ENCODE measurements at regions not wholly inside any gene's neighbourhood (a gene's known extent, or its start where the extent isn't known, plus 50 kb on each side); places are given as distances from the start of the nearest gene placed in this dataset.

DNA sequence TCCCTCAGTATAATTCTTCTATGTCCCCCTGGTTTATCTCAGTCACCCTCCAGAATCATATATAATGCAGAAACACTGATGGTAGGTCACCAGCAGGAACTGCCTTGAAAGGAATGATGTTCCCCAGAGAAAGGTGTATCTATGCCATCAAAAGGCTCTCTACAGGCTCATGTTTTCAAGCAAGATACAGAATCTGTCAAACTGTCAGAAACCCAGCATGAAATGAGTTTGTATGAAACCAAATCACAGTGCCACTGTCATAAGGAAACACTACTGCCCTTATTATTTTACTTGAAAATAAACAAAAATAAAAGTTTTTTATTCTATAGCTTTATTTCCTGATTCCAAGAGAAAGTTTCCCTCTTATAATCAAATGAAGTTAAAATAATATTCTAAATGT is 1064.5 kb upstream of the DDX18 start:
- no peak for DNase-seq (ENCODE audit: extremely low read depth, low read depth)
- no peak overlapping the region for H3K4me3 ChIP-seq (replicated peaks; ENCODE audit: low read depth, low read length)
- TF ChIP-seq, protein P1, sequence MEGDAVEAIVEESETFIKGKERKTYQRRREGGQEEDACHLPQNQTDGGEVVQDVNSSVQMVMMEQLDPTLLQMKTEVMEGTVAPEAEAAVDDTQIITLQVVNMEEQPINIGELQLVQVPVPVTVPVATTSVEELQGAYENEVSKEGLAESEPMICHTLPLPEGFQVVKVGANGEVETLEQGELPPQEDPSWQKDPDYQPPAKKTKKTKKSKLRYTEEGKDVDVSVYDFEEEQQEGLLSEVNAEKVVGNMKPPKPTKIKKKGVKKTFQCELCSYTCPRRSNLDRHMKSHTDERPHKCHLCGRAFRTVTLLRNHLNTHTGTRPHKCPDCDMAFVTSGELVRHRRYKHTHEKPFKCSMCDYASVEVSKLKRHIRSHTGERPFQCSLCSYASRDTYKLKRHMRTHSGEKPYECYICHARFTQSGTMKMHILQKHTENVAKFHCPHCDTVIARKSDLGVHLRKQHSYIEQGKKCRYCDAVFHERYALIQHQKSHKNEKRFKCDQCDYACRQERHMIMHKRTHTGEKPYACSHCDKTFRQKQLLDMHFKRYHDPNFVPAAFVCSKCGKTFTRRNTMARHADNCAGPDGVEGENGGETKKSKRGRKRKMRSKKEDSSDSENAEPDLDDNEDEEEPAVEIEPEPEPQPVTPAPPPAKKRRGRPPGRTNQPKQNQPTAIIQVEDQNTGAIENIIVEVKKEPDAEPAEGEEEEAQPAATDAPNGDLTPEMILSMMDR (IDR thresholded peaks at IDR 0.05; ENCODE audit: low read depth, low read length, missing control alignments): no peak

DNA sequence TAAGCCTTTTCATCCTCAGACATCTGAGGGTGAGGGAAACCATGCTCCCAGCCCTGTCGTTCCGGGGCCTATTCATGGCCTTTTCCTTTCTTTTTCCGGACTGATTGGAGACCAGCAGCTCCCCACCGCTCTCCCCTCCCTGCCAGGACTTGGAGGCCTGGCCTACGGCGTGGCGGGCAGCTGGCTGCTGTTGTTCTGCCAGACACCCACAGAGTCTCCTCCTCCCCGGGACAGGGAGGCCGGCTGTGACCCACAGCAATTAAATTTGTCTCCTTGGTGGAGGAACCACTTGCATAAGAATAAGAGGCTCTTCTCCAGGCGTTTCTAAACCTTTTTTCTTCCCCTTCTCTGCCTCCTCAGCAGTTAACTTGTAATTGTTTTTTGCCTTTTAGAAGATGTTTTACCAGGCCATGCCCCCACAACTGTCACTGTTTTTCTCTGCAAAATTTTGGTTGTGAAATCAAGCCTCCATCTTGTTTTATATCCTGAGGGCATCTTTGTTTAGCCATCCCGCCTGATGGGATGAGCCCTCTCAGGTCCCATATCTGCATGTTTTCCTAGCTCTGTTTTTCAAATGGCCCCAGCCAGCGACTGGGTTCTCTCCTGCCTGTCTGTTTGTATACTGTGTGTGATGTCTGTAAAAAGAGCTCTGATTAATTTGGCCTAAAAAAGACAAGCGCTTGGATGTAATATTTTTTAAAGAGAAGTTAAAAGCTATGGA is 1060.0 kb upstream of the DDX18 start:
- no peak overlapping the region for H3K4me3 ChIP-seq (replicated peaks; ENCODE audit: low read depth, low read length)
- no peak for DNase-seq (ENCODE audit: extremely low read depth, low read depth)
- TF ChIP-seq, protein P1 (IDR thresholded peaks at IDR 0.05; ENCODE audit: low read depth, low read length, missing control alignments): no peak

DNA sequence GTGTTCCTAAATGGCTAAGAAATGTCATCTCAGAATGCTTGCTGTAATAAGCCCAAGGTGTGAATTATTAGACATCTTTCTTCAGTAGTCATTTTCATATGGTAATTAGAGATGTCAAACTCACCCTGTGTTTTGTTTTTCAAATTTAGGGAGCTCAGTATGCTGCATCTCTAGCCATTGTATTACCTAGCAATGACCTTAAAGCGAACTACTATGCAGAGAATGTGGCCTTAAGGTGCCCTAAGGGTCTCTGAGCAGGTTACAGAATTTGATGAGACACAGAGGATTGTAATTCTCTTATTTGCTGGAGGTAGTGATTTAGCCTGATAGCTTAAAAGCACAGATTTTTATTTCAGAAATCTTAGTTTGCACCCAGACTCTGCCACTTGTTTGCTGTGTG is 1052.6 kb upstream of the DDX18 start:
- H3K4me3 ChIP-seq (replicated peaks; ENCODE audit: low read depth, low read length): no peak overlapping the region
- DNase-seq (ENCODE audit: extremely low read depth, low read depth): no peak
- TF ChIP-seq, protein P1 (IDR thresholded peaks at IDR 0.05; ENCODE audit: low read depth, low read length, missing control alignments): no peak

DNA sequence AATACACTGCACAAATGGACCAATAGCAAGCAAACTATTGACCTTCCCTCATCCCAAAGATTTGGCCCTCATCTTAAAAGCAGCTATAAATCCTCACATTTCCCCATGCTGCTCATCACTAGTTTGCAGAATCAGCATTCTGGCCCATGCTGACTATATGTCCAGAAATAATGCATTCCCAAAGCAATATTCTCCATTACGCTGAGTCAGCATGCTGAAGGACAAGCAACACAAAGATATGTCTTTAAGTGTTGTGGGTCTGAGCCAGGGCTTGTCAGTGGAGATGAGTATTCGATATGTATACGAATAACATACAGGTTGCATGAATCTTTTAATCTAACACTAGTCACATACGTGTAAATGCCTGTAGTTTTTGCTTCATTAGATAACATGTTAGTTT is 1045.0 kb upstream of the DDX18 start:
- no peak overlapping the region for H3K4me3 ChIP-seq (replicated peaks; ENCODE audit: low read depth, low read length)
- DNase-seq (ENCODE audit: extremely low read depth, low read depth): no peak
- TF ChIP-seq, protein P1 (IDR thresholded peaks at IDR 0.05; ENCODE audit: low read depth, low read length, missing control alignments): no peak

DNA sequence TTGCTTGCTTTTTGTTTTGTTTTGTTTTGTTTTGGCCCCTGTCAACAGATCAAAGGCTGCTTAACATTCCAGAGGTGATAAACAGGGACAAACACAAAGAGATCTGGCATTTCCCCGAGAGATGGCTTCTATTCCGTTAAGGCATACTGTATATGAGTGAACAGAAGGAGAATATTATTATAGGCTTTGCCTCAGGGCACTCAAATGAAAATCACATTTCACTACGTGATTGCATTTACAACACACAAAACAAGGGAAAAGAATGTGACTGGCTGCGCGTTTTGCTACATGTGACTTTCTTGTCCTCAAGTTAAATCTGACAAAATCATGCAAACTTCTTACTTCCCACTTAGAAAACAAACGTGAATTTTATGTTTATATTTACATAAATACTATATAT is 1037.9 kb upstream of the DDX18 start:
- TF ChIP-seq, protein P1 (IDR thresholded peaks at IDR 0.05; ENCODE audit: low read depth, low read length, missing control alignments): no peak
- no peak for DNase-seq (ENCODE audit: extremely low read depth, low read depth)
- no peak overlapping the region for H3K4me3 ChIP-seq (replicated peaks; ENCODE audit: low read depth, low read length)

DNA sequence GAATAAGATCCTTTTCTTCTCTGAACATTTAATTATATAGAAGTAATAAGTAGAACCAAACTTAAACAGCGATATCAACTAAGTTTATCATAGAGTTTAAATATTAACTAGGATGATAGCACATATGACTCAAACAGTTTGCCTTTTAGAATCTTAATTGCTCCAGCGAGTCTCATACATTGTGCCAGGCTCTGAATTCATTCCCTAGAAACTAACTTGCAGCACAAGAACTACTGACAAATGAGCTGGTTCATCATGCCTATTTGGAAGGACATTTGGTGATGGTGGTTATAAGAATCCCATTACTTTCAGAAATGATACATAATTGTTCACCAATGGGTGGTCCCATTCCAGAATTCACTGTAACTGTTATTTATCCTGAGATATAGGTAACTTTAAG is 1026.6 kb upstream of the DDX18 start:
- TF ChIP-seq, protein P1 (IDR thresholded peaks at IDR 0.05; ENCODE audit: low read depth, low read length, missing control alignments): no peak
- DNase-seq (ENCODE audit: extremely low read depth, low read depth): no peak
- H3K4me3 ChIP-seq (replicated peaks; ENCODE audit: low read depth, low read length): no peak overlapping the region

DNA sequence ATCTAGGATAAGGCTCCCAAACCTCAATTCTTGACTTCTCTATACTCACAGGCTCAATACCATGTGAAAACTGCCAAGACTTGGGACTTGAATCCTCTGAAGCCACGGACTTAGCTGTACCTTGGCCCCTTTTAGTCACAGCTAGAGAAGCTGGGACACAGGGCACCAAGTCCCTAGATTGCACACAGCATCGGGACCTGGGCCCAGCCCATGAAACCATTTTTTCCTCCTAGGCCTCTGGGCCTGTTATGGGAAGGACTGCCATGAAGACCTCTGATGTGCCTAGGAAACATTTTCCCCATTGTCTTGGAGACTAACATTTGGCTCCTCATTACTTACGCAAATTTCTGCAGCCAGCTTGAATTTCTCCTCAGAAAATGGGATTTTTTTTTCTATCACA is 1011.8 kb upstream of the DDX18 start:
- TF ChIP-seq, protein P1 (IDR thresholded peaks at IDR 0.05; ENCODE audit: low read depth, low read length, missing control alignments): no peak
- no peak for DNase-seq (ENCODE audit: extremely low read depth, low read depth)

More for the DNA sequence above, 1011.8 kb upstream of the DDX18 start:
- no peak overlapping the region for H3K4me3 ChIP-seq (replicated peaks; ENCODE audit: low read depth, low read length)
